Keratinocyte (primary cell): ENCODE measurements at regions not wholly inside any gene's neighbourhood (a gene's known extent, or its start where the extent isn't known, plus 50 kb on each side); places are given as distances from the start of the nearest gene placed in this dataset.

Source experiments
- CTCF ChIP-seq, 3 experiments: IDR thresholded peaks in 1 of 3; conservative IDR thresholded peaks in 1 of 3; optimal IDR thresholded peaks in 1 of 3; 2 replicates in 2 of 3; 3 replicates in 1 of 3; pipeline versions ENCODE3 to v1.5.1; 2011; ENCODE audit warnings: low read length in 3 of 3, mild to moderate bottlenecking in 3 of 3, moderate library complexity in 2 of 3, control low read depth in 1 of 3, inconsistent platforms in 1 of 3; ENCODE audit not compliant: insufficient read depth in 2 of 3; ENCODE audit errors: extremely low read depth in 1 of 3
- EZH2 ChIP-seq: IDR thresholded peaks from one replicate; pipeline ENCODE4 v1.6.1; 2012; ENCODE audit warnings: inconsistent platforms, mild to moderate bottlenecking, low read length, moderate library complexity

GRCh38 chr11:69992943-69993694 is 85.0 kb upstream of the ANO1 start:
- TF ChIP-seq CTCF (optimal IDR thresholded peaks at IDR 0.05 in 1 of 3, IDR thresholded peaks at IDR 0.05 in 1 of 3, conservative IDR thresholded peaks at IDR 0.05 in 1 of 3; ENCODE audit: extremely low read depth in 1 of 3, insufficient read depth in 2 of 3, low read length in 3 of 3) (no peak), EZH2 (no peak)
